GM12878 (cell line): ENCODE measurements at regions not wholly inside any gene's neighbourhood (a gene's known extent, or its start where the extent isn't known, plus 50 kb on each side); places are given as distances from the start of the nearest gene placed in this dataset.

ENCODE experiments used
- ATAC-seq: fragments of 200-7000 bp; cut with Tn5 transposase; 3 replicates; pipeline ENCODE4 v1.9.1; 2020; ENCODE audit warnings: mild to moderate bottlenecking, moderate library complexity
- BruUV-seq: library from RNA; stranded (reverse); fragments of 400-500 nt; replicated peaks from 2 replicates; lab custom pipeline; 2021; lab: Mats Ljungman, UMichigan
- CTCF ChIA-PET: fragments of 300-600 bp; sonication (Branson Sonifier 250); formaldehyde crosslinking; extraction: SDS; loops from one replicate; lab custom pipeline; 2021; ENCODE audit warnings: inconsistent platforms; lab: Yijun Ruan, JAX
- POLR2A ChIA-PET: fragments of 350-600 bp; formaldehyde crosslinking; extraction: SDS; loops from one replicate; lab custom pipeline; 2021; ENCODE audit warnings: inconsistent platforms; lab: Charles Lee
- RAD21 ChIA-PET: fragments of 300-600 bp; sonication (Branson Sonifier 250); formaldehyde crosslinking; loops from one replicate; lab custom pipeline; 2023; ENCODE audit warnings: antibody characterized with exemption; ENCODE audit not compliant: unreplicated experiment; lab: Charles Lee
- SMC1A ChIA-PET: fragments of 300-600 bp; sonication (Branson Sonifier 250); formaldehyde crosslinking; loops from one replicate; lab custom pipeline; 2023; ENCODE audit not compliant: unreplicated experiment, uncharacterized antibody; lab: Charles Lee
- DNase-seq: peaks from one replicate; pipeline ENCODE4 v3.0.0-alpha.2; 2011; ENCODE audit warnings: low read depth, low spot score
- FAIRE-seq: peaks from 3 replicates; lab custom pipeline; 2011; peaks lifted over from hg19 to GRCh38; lab: Jason Lieb, UNC
- H2AFZ ChIP-seq: 2 replicates; pipeline ENCODE4 v1.6.0; 2011; ENCODE audit warnings: low read depth, low read length, control low read depth; ENCODE audit not compliant: control insufficient read depth
- H3K27ac ChIP-seq: 2 replicates; pipeline ENCODE4 v1.5.1; 2011; ENCODE audit warnings: control low read depth; ENCODE audit not compliant: control insufficient read depth, insufficient read depth
- H3K27me3 ChIP-seq, 2 experiments: replicated peaks in 1 of 2; 2 replicates each; pipeline versions ENCODE4 v1.6.0 to v1.6.1; 2011; ENCODE audit warnings: low read length in 1 of 2; ENCODE audit not compliant: control insufficient read depth in 2 of 2, insufficient read depth in 2 of 2
- H3K36me3 ChIP-seq, 2 experiments: 2 replicates each; pipeline ENCODE4 v1.5.1; 2011; ENCODE audit warnings: low read length in 1 of 2; ENCODE audit not compliant: control insufficient read depth in 2 of 2, insufficient read depth in 2 of 2
- H3K4me1 ChIP-seq: 2 replicates; pipeline ENCODE4 v1.6.1; 2011; ENCODE audit warnings: mild to moderate bottlenecking, low read length, moderate library complexity, mixed read lengths; ENCODE audit not compliant: control insufficient read depth, insufficient read depth
- H3K4me2 ChIP-seq: 2 replicates; pipeline ENCODE4 v1.6.0; 2011; ENCODE audit warnings: control low read depth; ENCODE audit not compliant: control insufficient read depth, insufficient read depth
- H3K4me3 ChIP-seq: fragments of 200-600 bp; sonication (generic); 2 replicates; pipeline ENCODE4 v1.5.1; 2016
- H3K79me2 ChIP-seq: 2 replicates; pipeline ENCODE4 v1.6.0; 2011; ENCODE audit warnings: low read length; ENCODE audit not compliant: control insufficient read depth, insufficient read depth
- H3K9ac ChIP-seq: 2 replicates; pipeline ENCODE4 v1.8.0; 2011; ENCODE audit warnings: low read length, control low read depth, mixed read lengths; ENCODE audit not compliant: control insufficient read depth, insufficient read depth
- H3K9me3 ChIP-seq: replicated peaks from 3 replicates; pipeline ENCODE4 v1.5.1; 2011; ENCODE audit warnings: mild to moderate bottlenecking, low read length; ENCODE audit not compliant: control insufficient read depth, insufficient read depth
- H4K20me1 ChIP-seq: 2 replicates; pipeline ENCODE4 v1.6.0; 2011; ENCODE audit not compliant: control insufficient read depth, insufficient read depth
- CBFB ChIP-seq: IDR thresholded peaks from 2 replicates; pipeline ENCODE4 v1.6.1; 2016; ENCODE audit warnings: antibody characterized with exemption, low read depth
- CEBPZ ChIP-seq: fragments of 150-350 bp; IDR thresholded peaks from 2 replicates; pipeline ENCODE4 v1.6.1; 2016; ENCODE audit warnings: low read depth, low read length
- DPF2 ChIP-seq: fragments of 450-650 bp; IDR thresholded peaks from 2 replicates; pipeline ENCODE4 v1.6.1; 2017; ENCODE audit warnings: mild to moderate bottlenecking
- E2F8 ChIP-seq: fragments of 450-650 bp; IDR thresholded peaks from 2 replicates; pipeline ENCODE4 v1.6.1; 2018; ENCODE audit warnings: mild to moderate bottlenecking, low read depth, moderate library complexity; ENCODE audit not compliant: partially characterized antibody
- ESRRA ChIP-seq: IDR thresholded peaks from 2 replicates; pipeline ENCODE4 v1.6.1; 2012; ENCODE audit warnings: mild to moderate bottlenecking, low read length, improper control_type of control experiment
- FOS ChIP-seq: IDR thresholded peaks from 3 replicates; pipeline ENCODE4 v1.6.1; 2011; ENCODE audit warnings: borderline replicate concordance; ENCODE audit not compliant: insufficient read length; ENCODE audit errors: extremely low read depth
- FOXK2 ChIP-seq: fragments of 450-650 bp; IDR thresholded peaks from 2 replicates; pipeline ENCODE4 v1.6.1; 2017; ENCODE audit warnings: mild to moderate bottlenecking, moderate library complexity
- MEF2A ChIP-seq: IDR thresholded peaks from 2 replicates; pipeline ENCODE4 v1.6.1; 2011; ENCODE audit warnings: low read depth, mild to moderate bottlenecking, low read length, moderate library complexity; ENCODE audit not compliant: insufficient read depth
- MEF2B ChIP-seq: fragments of 450-650 bp; IDR thresholded peaks from 2 replicates; pipeline ENCODE4 v1.6.1; 2018; ENCODE audit warnings: mild to moderate bottlenecking, moderate library complexity; ENCODE audit not compliant: partially characterized antibody, poor library complexity, severe bottlenecking
- MYC ChIP-seq: IDR thresholded peaks from 2 replicates; pipeline ENCODE4 v1.6.1; 2011; ENCODE audit warnings: mild to moderate bottlenecking, low read length, moderate library complexity, inconsistent platforms; ENCODE audit not compliant: insufficient read depth, insufficient replicate concordance, insufficient read length, severe bottlenecking
- RB1 ChIP-seq: fragments of 450-650 bp; formaldehyde crosslinking; IDR thresholded peaks from 2 replicates; pipeline ENCODE4 v1.6.1; 2017; ENCODE audit warnings: mild to moderate bottlenecking, borderline replicate concordance
- SIN3A ChIP-seq: IDR thresholded peaks from 2 replicates; pipeline ENCODE4 v1.6.1; 2012; ENCODE audit warnings: low read depth, low read length, improper control_type of control experiment
- WRNIP1 ChIP-seq: IDR thresholded peaks from 2 replicates; pipeline ENCODE4 v1.6.1; 2011; ENCODE audit warnings: low read depth, low read length, improper control_type of control experiment, borderline replicate concordance
- ZNF217 ChIP-seq: fragments of 450-650 bp; IDR thresholded peaks from 2 replicates; pipeline ENCODE4 v1.6.1; 2017; ENCODE audit warnings: antibody characterized with exemption, mild to moderate bottlenecking
- ZNF687 ChIP-seq: fragments of 450-650 bp; IDR thresholded peaks from 2 replicates; pipeline ENCODE4 v1.6.1; 2017; ENCODE audit warnings: mild to moderate bottlenecking, moderate library complexity
- WGBS: methylation state at CpG from one replicate; pipeline ENCODE4 v1.1.6; 2016; ENCODE audit warnings: low lambda C conversion rate; ENCODE audit not compliant: insufficient replicate concordance, insufficient coverage; ENCODE audit errors: missing lambda C conversion rate; 5-methylcytosine and 5-hydroxymethylcytosine counted together
- in situ Hi-C: fragments of 300-500 bp; cut with MboI; formaldehyde crosslinking; loops from 9 replicates; pipeline ENCODE4 v1.14.3; 2018; ENCODE audit warnings: mixed read lengths
- intact Hi-C: fragments of 100-400 bp; cut with micrococcal nuclease; formaldehyde crosslinking; loops from one replicate; pipeline ENCODE4 v1.14.2; 2022; ENCODE audit not compliant: unreplicated experiment

GRCh38 chr12:114850661-114851275, 166.8 kb upstream of the TBX3 start:
- Histone ChIP-seq H3K79me2 (no peaks in the 10 kb centered on the region), H3K36me3 (no peaks in the 10 kb centered on the region), H3K4me3 (no peak overlapping the region), H3K27me3 (no peaks in the 10 kb centered on the region), H3K4me1 (no peaks in the 10 kb centered on the region), H3K4me2 (no peak overlapping the region), H3K27ac (no peak overlapping the region), H2AFZ (no peak overlapping the region), H3K9ac (no peak overlapping the region), H4K20me1 (no peaks in the 10 kb centered on the region), H3K9me3 (no peaks in the 10 kb centered on the region; the same call in 2 of the 3 replicates)
- CTCF ChIA-PET = no interaction called here
- no TSS peak for BruUV-seq
- ATAC-seq (no peak), FAIRE-seq (no peak), DNase-seq (no peak)
- intact Hi-C loops = no loop called here
- in situ Hi-C loops = no loop called here
- SMC1A ChIA-PET = no interaction called here
- RAD21 ChIA-PET = no interaction called here
- POLR2A ChIA-PET = no interaction called here
- 39% methylated on average over 7 of the region's 7 CpGs for WGBS
- TF ChIP-seq SIN3A = no peak
- TF ChIP-seq ZNF217 = no peak
- TF ChIP-seq E2F8 = no peak
- no peak for TF ChIP-seq CEBPZ
- no peak for TF ChIP-seq ESRRA
- TF ChIP-seq MYC = no peak
- no peak for TF ChIP-seq CBFB
- no peak for TF ChIP-seq WRNIP1
- TF ChIP-seq MEF2B = no peak
- no peak for TF ChIP-seq FOXK2
- TF ChIP-seq MEF2A = no peak
- no peak for TF ChIP-seq FOS
- no peak for TF ChIP-seq DPF2
- no peak for TF ChIP-seq RB1
- no peak for TF ChIP-seq ZNF687
